Stomach (tissue), 4 donors: ENCODE measurements at regions not wholly inside any gene's neighbourhood (a gene's known extent, or its start where the extent isn't known, plus 50 kb on each side); places are given as distances from the start of the nearest gene placed in this dataset.

Source experiments
- POLR2A ChIP-seq, 4 donors: fragments of 450-650 bp; IDR thresholded peaks; one replicate each; pipeline ENCODE4 v1.6.1; 2016; ENCODE audit warnings: antibody characterized with exemption in 4 of 4, control low read depth in 2 of 4, mild to moderate bottlenecking in 1 of 4, moderate library complexity in 1 of 4
- POLR2AphosphoS5 ChIP-seq, 3 donors: sonication (generic); formaldehyde crosslinking; IDR thresholded peaks; one replicate each; pipeline ENCODE4 v1.6.1; 2016; ENCODE audit warnings: antibody characterized with exemption in 3 of 3
- TF ChIP-seq, protein P1 (sequence below), 7 experiments: fragments of 450-650 bp in 4 of 7; fragments of 200-600 bp in 3 of 7; sonication (generic) in 3 of 7; IDR thresholded peaks; one replicate each; pipeline ENCODE4 v1.5.1; 2016 to 2019; ENCODE audit warnings: antibody characterized with exemption in 7 of 7, control low read depth in 2 of 7, mild to moderate bottlenecking in 1 of 7

- TF ChIP-seq, protein P1, sequence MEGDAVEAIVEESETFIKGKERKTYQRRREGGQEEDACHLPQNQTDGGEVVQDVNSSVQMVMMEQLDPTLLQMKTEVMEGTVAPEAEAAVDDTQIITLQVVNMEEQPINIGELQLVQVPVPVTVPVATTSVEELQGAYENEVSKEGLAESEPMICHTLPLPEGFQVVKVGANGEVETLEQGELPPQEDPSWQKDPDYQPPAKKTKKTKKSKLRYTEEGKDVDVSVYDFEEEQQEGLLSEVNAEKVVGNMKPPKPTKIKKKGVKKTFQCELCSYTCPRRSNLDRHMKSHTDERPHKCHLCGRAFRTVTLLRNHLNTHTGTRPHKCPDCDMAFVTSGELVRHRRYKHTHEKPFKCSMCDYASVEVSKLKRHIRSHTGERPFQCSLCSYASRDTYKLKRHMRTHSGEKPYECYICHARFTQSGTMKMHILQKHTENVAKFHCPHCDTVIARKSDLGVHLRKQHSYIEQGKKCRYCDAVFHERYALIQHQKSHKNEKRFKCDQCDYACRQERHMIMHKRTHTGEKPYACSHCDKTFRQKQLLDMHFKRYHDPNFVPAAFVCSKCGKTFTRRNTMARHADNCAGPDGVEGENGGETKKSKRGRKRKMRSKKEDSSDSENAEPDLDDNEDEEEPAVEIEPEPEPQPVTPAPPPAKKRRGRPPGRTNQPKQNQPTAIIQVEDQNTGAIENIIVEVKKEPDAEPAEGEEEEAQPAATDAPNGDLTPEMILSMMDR (IDR thresholded peaks at IDR 0.05) = no peak
- TF ChIP-seq POLR2A (IDR thresholded peaks at IDR 0.05) (no peak), POLR2AphosphoS5 (IDR thresholded peaks at IDR 0.05) (no peak)
These were observed 217.3 kb upstream of the IL12B start for GRCh38 chr5:159547466-159548195.
